Lung (tissue), 11 donors: ENCODE measurements at regions not wholly inside any gene's neighbourhood (a gene's known extent, or its start where the extent isn't known, plus 50 kb on each side); places are given as distances from the start of the nearest gene placed in this dataset.

ENCODE experiments used
- ATAC-seq: fragments of 200-7000 bp; cut with Tn5 transposase; one replicate; pipeline ENCODE4 v1.9.1; 2020; ENCODE audit warnings: moderate number of reproducible peaks; ENCODE audit not compliant: insufficient read depth, low FRiP score
- DNase-seq, 3 donors: peaks; one replicate each; pipeline ENCODE4 v3.0.0-alpha.2; 2013 to 2017
- H3K27ac ChIP-seq, 2 donors: one replicate each; pipeline ENCODE4 v1.5.1; 2013; ENCODE audit warnings: mild to moderate bottlenecking in 2 of 2, moderate library complexity in 2 of 2, control low read depth in 1 of 2, inconsistent platforms in 1 of 2, low read depth in 1 of 2, low read length in 1 of 2
- H3K27me3 ChIP-seq, 3 donors: one replicate each; pipeline ENCODE4 v1.5.1; 2013; ENCODE audit warnings: low read length in 2 of 3; ENCODE audit not compliant: control insufficient read depth in 3 of 3, insufficient read depth in 3 of 3
- H3K36me3 ChIP-seq, 4 donors: one replicate each; pipeline ENCODE4 v1.5.1; 2013; ENCODE audit warnings: low read length in 4 of 4, mild to moderate bottlenecking in 1 of 4, moderate library complexity in 1 of 4; ENCODE audit not compliant: control insufficient read depth in 4 of 4, insufficient read depth in 4 of 4
- H3K4me1 ChIP-seq, 5 donors: one replicate each; pipeline ENCODE4 v1.5.1; 2013; ENCODE audit warnings: low read length in 5 of 5, mild to moderate bottlenecking in 2 of 5, moderate library complexity in 1 of 5; ENCODE audit not compliant: control insufficient read depth in 5 of 5, insufficient read depth in 5 of 5
- H3K4me3 ChIP-seq: one replicate; pipeline ENCODE4 v1.5.1; 2013; ENCODE audit warnings: mild to moderate bottlenecking, control low read depth, moderate library complexity
- H3K9ac ChIP-seq, 2 donors: one replicate each; pipeline ENCODE4 v1.5.1; 2013; ENCODE audit warnings: low read length in 2 of 2, control low read depth in 1 of 2; ENCODE audit not compliant: insufficient read depth in 1 of 2
- H3K9me3 ChIP-seq, 4 donors: one replicate each; pipeline ENCODE4 v1.5.1; 2013; ENCODE audit warnings: low read length in 3 of 4, mild to moderate bottlenecking in 1 of 4, moderate library complexity in 1 of 4; ENCODE audit not compliant: control insufficient read depth in 4 of 4, insufficient read depth in 3 of 4
- CTCF ChIP-seq: IDR thresholded peaks from 2 replicates; pipeline ENCODE4 v1.5.1; 2012; ENCODE audit warnings: mild to moderate bottlenecking; ENCODE audit errors: control extremely low read depth, extremely low read depth
- WGBS, 2 donors: extraction: QIAGEN DNeasy Blood & Tissue Kit; methylation state at CpG; one replicate each; pipeline ENCODE4 v1.1.7; 2013; 5-methylcytosine and 5-hydroxymethylcytosine counted together
- donor health status: control.
- donor health status: control.
- donor health status: Bipolar disorder and iron deficiency.
- donor health status: healthy.
- donor health status: DM: yes; HTN: yes; CAD: no.

DNA sequence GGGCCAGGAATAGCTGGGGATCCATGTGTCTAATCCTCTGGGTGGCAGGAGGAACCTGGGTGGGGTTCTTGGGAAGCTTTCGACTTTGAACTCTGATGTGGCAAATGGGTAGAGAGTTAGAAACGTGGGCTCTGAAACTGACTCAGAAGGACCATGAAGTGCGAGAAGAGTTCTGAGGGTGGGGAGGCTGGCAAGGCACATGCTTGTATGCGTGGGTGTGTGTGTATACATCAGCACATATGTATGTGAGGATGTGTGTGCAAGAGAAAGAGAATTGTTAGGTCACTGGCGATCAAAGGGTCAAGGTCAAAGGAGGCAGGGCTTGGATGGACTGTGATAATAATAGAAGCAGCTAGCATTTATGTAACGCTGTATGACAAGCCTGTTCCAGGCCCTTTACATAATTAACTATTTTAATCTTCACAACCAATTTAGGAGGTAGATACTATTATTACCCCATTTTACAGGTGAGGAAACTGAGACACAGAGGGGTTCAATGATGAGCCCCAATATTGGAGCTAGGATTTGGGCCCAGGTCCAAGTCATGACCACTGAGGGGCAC, 84.5 kb upstream of the POU3F1 start:
- no peak overlapping the region for H3K9ac ChIP-seq
- ATAC-seq (no peak), DNase-seq (no peak)
- H3K27ac ChIP-seq: no peak overlapping the region
- no peak for TF ChIP-seq CTCF
- no peaks in the 10 kb centered on the region for H3K36me3 ChIP-seq
- no peaks in the 10 kb centered on the region for H3K9me3 ChIP-seq
- H3K4me1 ChIP-seq: peaks cover 0 to 13% (median 2%) of the 10 kb centered on the region in 5 donors
- H3K27me3 ChIP-seq: peaks cover 0 to 25% (median 14%) of the 10 kb centered on the region in 3 donors
- WGBS, 2 donors: 76 to 91% methylated on average over 6 of the region's 6 CpGs
- no peak overlapping the region for H3K4me3 ChIP-seq

DNA sequence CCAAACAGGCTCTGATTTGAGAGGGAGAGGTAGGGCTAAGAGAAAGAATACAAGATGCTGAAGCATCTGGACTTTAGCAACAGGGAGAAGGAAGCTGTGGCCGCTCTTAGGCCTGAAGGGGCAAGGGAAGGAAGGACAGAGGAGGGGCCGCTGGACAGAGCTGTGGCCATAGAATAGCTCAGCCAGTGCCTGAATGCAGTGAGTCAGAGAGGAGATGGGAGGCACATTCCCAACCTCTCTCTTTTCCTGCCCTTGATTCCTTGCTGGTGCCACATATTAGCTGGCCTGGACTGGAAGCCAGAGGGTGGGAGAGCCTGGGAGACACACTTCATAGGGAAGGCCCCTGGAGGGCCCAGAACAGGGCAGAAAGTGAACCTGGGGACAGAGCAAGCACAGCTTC, 83.4 kb upstream of the POU3F1 start:
- DNase-seq (no peak), ATAC-seq (no peak)
- Histone ChIP-seq H3K27ac (no peak overlapping the region), H3K9me3 (no peaks in the 10 kb centered on the region), H3K4me1 (peaks cover 0 to 10% (median 2%) of the 10 kb centered on the region in 5 donors), H3K4me3 (no peak overlapping the region), H3K9ac (no peak overlapping the region), H3K27me3 (peaks cover 0 to 20% (median 6%) of the 10 kb centered on the region in 3 donors), H3K36me3 (no peaks in the 10 kb centered on the region)
- 79% methylated on average over 2 of the region's 2 CpGs for WGBS, 2 donors
- TF ChIP-seq CTCF: no peak

- DNase-seq: no peak
- no peak for ATAC-seq
Measured at GRCh38 chr1:38129473-38129872, 82.9 kb upstream of the POU3F1 start.

More at GRCh38 chr1:38129473-38129872, 82.9 kb upstream of the POU3F1 start:
- TF ChIP-seq CTCF: no peak
- H3K27me3 ChIP-seq: peaks cover 0 to 15% (median under 1%) of the 10 kb centered on the region in 3 donors
- no peak overlapping the region for H3K9ac ChIP-seq
- H3K27ac ChIP-seq: no peak overlapping the region
- WGBS, 2 donors: 80 to 87% methylated on average over 5 of the region's 5 CpGs
- no peak overlapping the region for H3K4me3 ChIP-seq
- H3K4me1 ChIP-seq: peaks cover 0 to 10% (median 2%) of the 10 kb centered on the region in 5 donors
- H3K9me3 ChIP-seq: no peaks in the 10 kb centered on the region
- H3K36me3 ChIP-seq: no peaks in the 10 kb centered on the region
